Thyroid gland (tissue), 4 donors: ENCODE measurements at regions not wholly inside any gene's neighbourhood (a gene's known extent, or its start where the extent isn't known, plus 50 kb on each side); places are given as distances from the start of the nearest gene placed in this dataset.

Source experiments
- DNase-seq, 2 donors: peaks; one replicate each; pipeline ENCODE4 v3.0.0-alpha.2; 2019
- H3K27ac ChIP-seq, 3 donors: fragments of 200-600 bp; sonication (generic); 1 replicate in 2 of 3; 2 replicates in 1 of 3; pipeline ENCODE4 v1.5.1; 2016 to 2019; ENCODE audit warnings: mild to moderate bottlenecking in 1 of 3, moderate library complexity in 1 of 3
- H3K27me3 ChIP-seq: fragments of 200-600 bp; sonication (generic); one replicate; pipeline ENCODE4 v1.5.1; 2019
- H3K36me3 ChIP-seq, 2 donors: fragments of 200-600 bp; sonication (generic); one replicate each; pipeline ENCODE4 v1.5.1; 2016 to 2019
- H3K4me1 ChIP-seq, 2 donors: fragments of 200-600 bp; sonication (generic); one replicate each; pipeline ENCODE4 v1.5.1; 2017 to 2019
- H3K4me3 ChIP-seq, 3 donors: fragments of 200-600 bp; sonication (generic); replicated peaks in 1 of 3; 1 replicate in 2 of 3; 2 replicates in 1 of 3; pipeline ENCODE4 v1.5.1; 2016; ENCODE audit warnings: mild to moderate bottlenecking in 1 of 3
- H3K9me3 ChIP-seq: fragments of 200-600 bp; sonication (generic); one replicate; pipeline ENCODE4 v1.5.1; 2017
- POLR2A ChIP-seq, 2 donors: fragments of 450-650 bp; IDR thresholded peaks; one replicate each; pipeline ENCODE4 v1.6.1; 2017; ENCODE audit warnings: antibody characterized with exemption in 2 of 2, mild to moderate bottlenecking in 2 of 2, moderate library complexity in 1 of 2
- WGBS, 2 donors: methylation state at CpG; one replicate each; pipeline ENCODE4 v1.1.5; 2017; 5-methylcytosine and 5-hydroxymethylcytosine counted together
- intact Hi-C: fragments of 100-400 bp; cut with DNase I; formaldehyde crosslinking; loops from one replicate; pipeline ENCODE4 v1.15.1; 2023
- TF ChIP-seq, protein P1 (sequence below), 6 experiments: fragments of 200-600 bp in 3 of 6; fragments of 450-650 bp in 3 of 6; sonication (generic) in 3 of 6; IDR thresholded peaks; one replicate each; pipeline ENCODE4 v1.5.1; 2016 to 2019; ENCODE audit warnings: antibody characterized with exemption in 6 of 6, mild to moderate bottlenecking in 2 of 6, inconsistent platforms in 1 of 6, moderate library complexity in 1 of 6

GRCh38 chr20:51131811-51132210 lies 108.9 kb upstream of the KCNG1 start:
- TF ChIP-seq, protein P1, sequence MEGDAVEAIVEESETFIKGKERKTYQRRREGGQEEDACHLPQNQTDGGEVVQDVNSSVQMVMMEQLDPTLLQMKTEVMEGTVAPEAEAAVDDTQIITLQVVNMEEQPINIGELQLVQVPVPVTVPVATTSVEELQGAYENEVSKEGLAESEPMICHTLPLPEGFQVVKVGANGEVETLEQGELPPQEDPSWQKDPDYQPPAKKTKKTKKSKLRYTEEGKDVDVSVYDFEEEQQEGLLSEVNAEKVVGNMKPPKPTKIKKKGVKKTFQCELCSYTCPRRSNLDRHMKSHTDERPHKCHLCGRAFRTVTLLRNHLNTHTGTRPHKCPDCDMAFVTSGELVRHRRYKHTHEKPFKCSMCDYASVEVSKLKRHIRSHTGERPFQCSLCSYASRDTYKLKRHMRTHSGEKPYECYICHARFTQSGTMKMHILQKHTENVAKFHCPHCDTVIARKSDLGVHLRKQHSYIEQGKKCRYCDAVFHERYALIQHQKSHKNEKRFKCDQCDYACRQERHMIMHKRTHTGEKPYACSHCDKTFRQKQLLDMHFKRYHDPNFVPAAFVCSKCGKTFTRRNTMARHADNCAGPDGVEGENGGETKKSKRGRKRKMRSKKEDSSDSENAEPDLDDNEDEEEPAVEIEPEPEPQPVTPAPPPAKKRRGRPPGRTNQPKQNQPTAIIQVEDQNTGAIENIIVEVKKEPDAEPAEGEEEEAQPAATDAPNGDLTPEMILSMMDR (IDR thresholded peaks at IDR 0.05): no peak
- no peak for TF ChIP-seq POLR2A (IDR thresholded peaks at IDR 0.05)
- intact Hi-C loops: no loop called here
- H3K27ac ChIP-seq: no peak overlapping the region
- H3K4me1 ChIP-seq: no peaks in the 10 kb centered on the region
- no peak for DNase-seq
- no peaks in the 10 kb centered on the region for H3K27me3 ChIP-seq
- WGBS, 2 donors: 100% methylated on average over 1 of the region's 1 CpG
- no peak overlapping the region for H3K4me3 ChIP-seq
- H3K36me3 ChIP-seq: no peaks in the 10 kb centered on the region
- no peaks in the 10 kb centered on the region for H3K9me3 ChIP-seq

DNA sequence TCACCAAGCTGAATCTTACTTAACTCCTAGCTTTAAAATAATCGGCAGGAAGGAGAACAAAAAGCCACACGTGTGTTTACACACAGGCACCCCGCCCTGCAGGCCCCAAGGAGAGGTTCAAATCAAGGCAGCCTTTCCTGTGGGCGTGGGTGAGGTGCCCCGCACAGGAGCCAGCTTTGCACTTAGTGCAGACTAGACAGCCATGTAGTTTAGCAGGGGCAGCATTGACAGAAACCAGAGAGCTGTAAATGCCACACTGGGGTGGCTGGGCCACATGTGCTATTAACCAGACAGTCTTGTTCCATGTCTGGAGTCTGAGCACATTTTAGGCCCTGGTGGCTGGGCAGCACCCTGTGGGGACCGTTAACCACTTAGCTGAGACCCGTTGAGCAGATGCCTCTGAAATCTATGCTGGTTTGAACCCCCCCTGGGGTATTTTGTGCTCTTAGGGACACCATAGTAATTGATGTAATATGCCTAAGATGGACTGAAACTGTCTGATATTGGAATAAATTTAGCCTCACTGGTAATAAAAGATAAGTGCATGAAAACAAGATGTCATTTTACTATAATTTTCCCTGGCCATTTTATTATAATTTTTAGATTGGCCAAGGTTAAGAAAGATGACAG lies 106.4 kb upstream of the KCNG1 start:
- DNase-seq: no peak
- no peak for TF ChIP-seq POLR2A (IDR thresholded peaks at IDR 0.05)
- TF ChIP-seq, protein P1 (IDR thresholded peaks at IDR 0.05): no peak

GRCh38 chr20:51128198-51128597 lies 105.3 kb upstream of the KCNG1 start:
- Histone ChIP-seq H3K9me3 (no peaks in the 10 kb centered on the region), H3K4me3 (no peak overlapping the region), H3K4me1 (no peaks in the 10 kb centered on the region), H3K27ac (no peak overlapping the region), H3K36me3 (no peaks in the 10 kb centered on the region), H3K27me3 (no peaks in the 10 kb centered on the region)
- 44 to 45% methylated on average over 4 of the region's 4 CpGs for WGBS, 2 donors
- intact Hi-C loops: no loop called here
- TF ChIP-seq POLR2A (IDR thresholded peaks at IDR 0.05): no peak
- TF ChIP-seq, protein P1 (IDR thresholded peaks at IDR 0.05): no peak
- DNase-seq: no peak

More for the DNA sequence above, 106.4 kb upstream of the KCNG1 start:
- H3K4me1 ChIP-seq: no peaks in the 10 kb centered on the region
- no peaks in the 10 kb centered on the region for H3K27me3 ChIP-seq
- WGBS, 2 donors: 56% methylated on average over 7 of the region's 7 CpGs
- no peaks in the 10 kb centered on the region for H3K36me3 ChIP-seq
- no peaks in the 10 kb centered on the region for H3K9me3 ChIP-seq
- no peak overlapping the region for H3K4me3 ChIP-seq
- H3K27ac ChIP-seq: no peak overlapping the region
- intact Hi-C loops: no loop called here

GRCh38 chr20:51127713-51128112 lies 104.8 kb upstream of the KCNG1 start:
- intact Hi-C loops: no loop called here
- TF ChIP-seq, protein P1 (IDR thresholded peaks at IDR 0.05): no peak
- TF ChIP-seq POLR2A (IDR thresholded peaks at IDR 0.05): no peak
- 67 to 72% methylated on average over 4 of the region's 4 CpGs for WGBS, 2 donors

GRCh38 chr20:51126337-51126736 lies 103.4 kb upstream of the KCNG1 start:
- Histone ChIP-seq H3K4me1 (no peaks in the 10 kb centered on the region), H3K27ac (no peak overlapping the region), H3K9me3 (no peaks in the 10 kb centered on the region), H3K27me3 (no peaks in the 10 kb centered on the region), H3K36me3 (no peaks in the 10 kb centered on the region), H3K4me3 (no peak overlapping the region)
- no peak for DNase-seq
- intact Hi-C loops: no loop called here
- TF ChIP-seq, protein P1 (IDR thresholded peaks at IDR 0.05): no peak
- no peak for TF ChIP-seq POLR2A (IDR thresholded peaks at IDR 0.05)
- 63 to 66% methylated on average over 3 of the region's 3 CpGs for WGBS, 2 donors

More at GRCh38 chr20:51127713-51128112, 104.8 kb upstream of the KCNG1 start:
- no peaks in the 10 kb centered on the region for H3K9me3 ChIP-seq
- no peak overlapping the region for H3K27ac ChIP-seq
- H3K36me3 ChIP-seq: no peaks in the 10 kb centered on the region
- no peaks in the 10 kb centered on the region for H3K4me1 ChIP-seq
- DNase-seq: no peak
- H3K27me3 ChIP-seq: no peaks in the 10 kb centered on the region
- H3K4me3 ChIP-seq: no peak overlapping the region
